ENCODE measurements at regions not wholly inside any gene's neighbourhood (a gene's known extent, or its start where the extent isn't known, plus 50 kb on each side); places are given as distances from the start of the nearest gene placed in this dataset.

- DNase-seq = peak; percentile 19 to 78 (median 41)
- no peaks in the 10 kb centered on the region for H3K9me3 ChIP-seq
- no peaks in the 10 kb centered on the region for H3K36me3 ChIP-seq (ENCODE audit: low read depth)
- intact Hi-C loops (cut with DNase I, micrococcal nuclease) = no loop called here
- peak; percentile 76 for ATAC-seq
- TF ChIP-seq CTCF (IDR thresholded peaks at IDR 0.05) = no peak
- no peak overlapping the region for H3K4me3 ChIP-seq
- H3K4me1 ChIP-seq (ENCODE audit: low read depth) = no peaks in the 10 kb centered on the region
These were observed 205.2 kb downstream of the RAB11FIP4 start for GRCh38 chr17:31596382-31597323.

DNA sequence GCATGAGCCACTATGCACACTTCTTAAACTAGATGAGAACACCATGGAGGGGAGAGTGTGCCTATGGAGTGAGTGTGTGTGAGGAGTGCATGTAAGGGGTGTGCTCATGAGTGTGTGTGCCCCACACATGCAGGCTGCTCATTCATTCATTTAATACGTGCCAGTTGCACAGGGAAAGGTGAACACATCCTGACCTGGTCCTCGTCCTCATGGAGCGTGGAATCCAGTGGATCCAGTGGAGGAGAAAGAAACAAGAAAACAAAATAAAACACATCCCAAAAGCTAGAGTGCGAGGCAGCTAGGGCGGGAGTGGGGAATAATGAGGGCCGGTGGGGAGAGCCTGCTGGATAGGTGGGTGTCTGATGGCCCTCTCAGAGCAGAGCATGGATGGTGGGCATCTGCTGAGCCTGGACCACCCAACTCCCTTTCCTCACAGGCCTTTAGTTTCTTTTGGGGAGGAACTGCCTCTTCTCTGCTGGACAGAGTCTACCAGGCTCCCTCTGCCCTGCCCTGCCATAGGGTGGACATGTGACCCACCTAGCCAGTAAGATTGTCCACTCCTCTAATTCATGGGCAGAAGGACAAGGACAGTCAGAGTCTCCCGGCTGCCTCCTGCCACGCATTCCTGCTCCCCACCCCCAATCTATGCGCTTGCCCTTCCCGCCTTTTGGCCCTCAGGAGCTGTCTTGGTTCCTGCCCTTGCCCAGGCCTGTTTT is 204.3 kb downstream of the RAB11FIP4 start:
- ATAC-seq = no peak
- Histone ChIP-seq H3K4me1 (ENCODE audit: low read depth) (no peaks in the 10 kb centered on the region), H3K9me3 (no peaks in the 10 kb centered on the region), H3K4me3 (no peak overlapping the region), H3K36me3 (ENCODE audit: low read depth) (no peaks in the 10 kb centered on the region)
- DNase-seq = no peak
- intact Hi-C loops (cut with DNase I, micrococcal nuclease) = no loop called here
- TF ChIP-seq CTCF (IDR thresholded peaks at IDR 0.05) = no peak

- no peak for TF ChIP-seq CTCF (IDR thresholded peaks at IDR 0.05)
These were observed 203.6 kb downstream of the RAB11FIP4 start for GRCh38 chr17:31595076-31595475.

DNA sequence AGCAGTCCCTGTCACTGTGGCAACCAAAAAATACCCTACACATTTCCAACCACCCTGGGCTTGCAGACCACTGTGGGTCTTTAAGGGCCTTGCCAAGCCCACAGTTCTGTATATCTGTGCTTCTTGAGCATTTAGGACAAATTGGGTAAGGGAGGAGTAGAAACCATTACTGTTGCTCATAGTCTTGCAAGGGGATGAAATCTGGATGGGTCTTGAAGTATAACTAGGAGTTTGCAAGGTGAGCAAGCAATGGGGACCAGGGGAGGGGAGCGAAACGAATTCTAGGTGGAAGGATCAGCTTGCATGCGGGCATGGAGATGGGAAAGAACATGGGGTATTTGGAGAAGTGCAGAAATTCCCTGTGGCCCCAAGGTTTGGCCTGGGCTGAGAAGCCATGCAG is 202.9 kb downstream of the RAB11FIP4 start:
- no peak for TF ChIP-seq CTCF (IDR thresholded peaks at IDR 0.05)
- ATAC-seq = no peak

More at GRCh38 chr17:31595076-31595475, 203.6 kb downstream of the RAB11FIP4 start:
- DNase-seq (no peak), ATAC-seq (no peak)
- no peaks in the 10 kb centered on the region for H3K36me3 ChIP-seq (ENCODE audit: low read depth)
- no peaks in the 10 kb centered on the region for H3K4me1 ChIP-seq (ENCODE audit: low read depth)
- intact Hi-C loops (cut with DNase I, micrococcal nuclease) = no loop called here
- no peaks in the 10 kb centered on the region for H3K9me3 ChIP-seq
- no peak overlapping the region for H3K4me3 ChIP-seq

DNA sequence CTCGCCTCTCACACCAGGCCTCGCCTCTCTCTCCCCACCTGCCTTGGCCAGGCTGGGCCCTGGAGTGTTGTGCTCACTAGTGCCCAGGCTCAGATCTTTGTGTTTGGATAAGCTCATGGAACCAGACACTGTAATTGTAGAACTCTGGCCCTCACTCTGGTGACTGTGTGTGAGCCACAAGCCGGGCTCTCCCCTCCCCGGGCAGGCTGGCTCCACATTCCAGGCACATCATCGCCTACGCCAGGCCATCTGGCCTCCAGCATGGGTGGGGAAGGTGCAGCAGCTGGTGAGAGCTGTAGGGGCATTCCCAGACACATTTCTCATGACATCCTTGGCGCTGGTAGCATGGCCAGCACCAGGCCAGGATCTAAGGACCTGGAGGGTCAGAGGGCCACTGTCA is 202.3 kb downstream of the RAB11FIP4 start:
- ATAC-seq (no peak), DNase-seq (no peak)
- intact Hi-C loops (cut with DNase I, micrococcal nuclease) = no loop called here
- no peak for TF ChIP-seq CTCF (IDR thresholded peaks at IDR 0.05)
- Histone ChIP-seq H3K4me1 (ENCODE audit: low read depth) (no peaks in the 10 kb centered on the region), H3K4me3 (no peak overlapping the region), H3K36me3 (ENCODE audit: low read depth) (no peaks in the 10 kb centered on the region), H3K9me3 (no peaks in the 10 kb centered on the region)

More for the DNA sequence above, 202.9 kb downstream of the RAB11FIP4 start:
- DNase-seq = no peak
- no peaks in the 10 kb centered on the region for H3K36me3 ChIP-seq (ENCODE audit: low read depth)
- no peaks in the 10 kb centered on the region for H3K4me1 ChIP-seq (ENCODE audit: low read depth)
- no peak overlapping the region for H3K4me3 ChIP-seq
- intact Hi-C loops (cut with DNase I, micrococcal nuclease) = no loop called here
- no peaks in the 10 kb centered on the region for H3K9me3 ChIP-seq

All from mucosa of descending colon (tissue), 3 donors.